SH-SY5Y (cell line): ENCODE measurements at regions not wholly inside any gene's neighbourhood (a gene's known extent, or its start where the extent isn't known, plus 50 kb on each side); places are given as distances from the start of the nearest gene placed in this dataset.

ENCODE experiments used
- GATA2 ChIP-seq: IDR thresholded peaks from 2 replicates; pipeline ENCODE4 v1.6.1; 2011; ENCODE audit warnings: mild to moderate bottlenecking, low read depth, low read length
- GATA3 ChIP-seq: IDR thresholded peaks from 2 replicates; pipeline ENCODE4 v1.6.1; 2011; ENCODE audit warnings: low read depth, mild to moderate bottlenecking, low read length, moderate library complexity

DNA sequence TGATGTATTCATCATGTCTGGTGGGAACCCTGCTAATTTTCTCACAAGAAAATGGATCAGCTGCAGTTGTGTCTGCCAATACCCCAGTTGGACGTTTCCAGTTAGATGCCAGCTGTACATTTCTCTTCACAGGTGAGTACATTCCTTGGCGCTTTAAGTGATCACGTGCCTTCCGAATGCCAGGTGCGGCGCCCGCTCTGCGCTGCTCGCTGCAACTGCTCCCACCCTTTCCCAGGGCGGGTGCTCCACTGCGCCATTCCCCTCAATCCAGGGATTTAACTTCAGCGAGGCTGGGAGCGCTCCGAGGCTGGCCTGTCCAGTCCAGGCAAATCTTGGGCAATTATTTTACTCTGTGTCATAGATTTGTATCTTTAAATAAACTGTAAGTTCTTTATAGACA, 225.0 kb upstream of the RAB6C start:
- TF ChIP-seq GATA3: no peak
- TF ChIP-seq GATA2: no peak
